ENCODE measurements at regions not wholly inside any gene's neighbourhood (a gene's known extent, or its start where the extent isn't known, plus 50 kb on each side); places are given as distances from the start of the nearest gene placed in this dataset.

DNA sequence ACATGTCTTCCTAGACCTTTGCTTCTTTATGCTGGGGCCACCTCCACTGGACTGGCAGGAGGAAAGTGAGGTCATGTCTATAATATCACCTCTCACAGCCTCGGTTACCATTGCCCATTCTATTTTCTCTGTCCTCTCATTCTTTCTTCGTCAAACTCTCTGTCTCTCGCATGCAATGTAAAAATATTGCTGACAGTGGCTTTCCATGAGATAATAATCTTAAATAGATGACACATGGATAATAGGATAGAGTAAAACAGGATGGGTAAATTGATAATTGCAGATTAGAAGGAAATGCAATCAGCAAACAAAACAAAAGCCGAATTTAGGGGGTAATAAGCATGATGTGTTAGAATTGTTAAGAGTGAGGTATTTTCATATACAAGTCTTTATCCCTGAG, 215.7 kb upstream of the PARD3B start:
- H3K36me3 Mint-ChIP-seq, result no peaks in the 10 kb centered on the region
- no peak overlapping the region for H3K27ac Mint-ChIP-seq
- DNase-seq (ENCODE audit: low spot score in 2 of 2) (no peak), ATAC-seq (ENCODE audit: low read depth) (no peak)
- no peak overlapping the region for H3K4me3 Mint-ChIP-seq
- H3K4me1 Mint-ChIP-seq, result peaks cover 3% of the 10 kb centered on the region
- peaks cover 1% of the 10 kb centered on the region for H3K27me3 Mint-ChIP-seq
- no peaks in the 10 kb centered on the region for H3K9me3 Mint-ChIP-seq

DNA sequence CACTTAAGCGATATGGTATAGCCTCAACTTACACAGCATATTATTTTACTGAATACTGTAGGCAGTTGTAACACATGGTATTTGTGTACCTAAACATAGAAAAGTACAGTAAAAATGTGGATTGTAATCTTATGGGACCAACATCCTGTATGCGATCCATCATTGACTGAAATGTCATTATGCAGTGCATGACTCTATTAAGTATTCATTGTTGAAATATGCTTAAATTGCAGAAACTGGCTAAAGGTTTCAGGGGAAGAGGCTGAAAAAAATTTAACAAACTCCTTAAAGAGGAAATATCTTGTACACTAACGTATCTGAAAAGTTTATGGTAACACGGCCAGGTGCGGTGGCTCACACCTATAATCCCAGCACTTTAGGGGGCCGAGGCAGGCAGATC, 214.1 kb upstream of the PARD3B start:
- no peak for DNase-seq (ENCODE audit: low spot score in 2 of 2)
- Mint-ChIP-seq H3K9me3 (no peaks in the 10 kb centered on the region), H3K27me3 (no peaks in the 10 kb centered on the region), H3K27ac (no peak overlapping the region), H3K4me1 (no peaks in the 10 kb centered on the region), H3K4me3 (no peak overlapping the region), H3K36me3 (no peaks in the 10 kb centered on the region)
- ATAC-seq (ENCODE audit: low read depth), result no peak

DNA sequence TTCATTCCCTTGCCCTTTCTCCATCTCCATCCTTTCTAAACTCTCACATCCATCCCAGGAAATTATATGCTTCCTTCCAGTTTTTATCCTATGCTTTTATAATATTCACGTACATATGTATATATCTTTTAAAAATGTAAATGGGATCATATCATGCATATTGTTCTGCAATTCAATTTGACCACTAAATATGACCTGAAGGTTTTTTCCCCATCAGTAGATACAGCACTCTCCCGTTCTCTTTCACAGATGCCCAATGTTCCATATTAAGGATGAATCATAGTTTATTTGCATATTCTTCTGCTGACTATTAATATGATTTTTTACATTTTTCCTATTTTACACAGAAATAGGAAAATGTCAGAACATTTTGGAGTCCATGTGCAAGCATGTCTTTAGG, 213.3 kb upstream of the PARD3B start:
- ATAC-seq (ENCODE audit: low read depth), result no peak
- Mint-ChIP-seq H3K36me3 (no peaks in the 10 kb centered on the region), H3K9me3 (no peaks in the 10 kb centered on the region), H3K4me1 (no peaks in the 10 kb centered on the region), H3K27ac (no peak overlapping the region), H3K27me3 (no peaks in the 10 kb centered on the region), H3K4me3 (no peak overlapping the region)
- DNase-seq (ENCODE audit: low spot score in 2 of 2), result no peak

DNA sequence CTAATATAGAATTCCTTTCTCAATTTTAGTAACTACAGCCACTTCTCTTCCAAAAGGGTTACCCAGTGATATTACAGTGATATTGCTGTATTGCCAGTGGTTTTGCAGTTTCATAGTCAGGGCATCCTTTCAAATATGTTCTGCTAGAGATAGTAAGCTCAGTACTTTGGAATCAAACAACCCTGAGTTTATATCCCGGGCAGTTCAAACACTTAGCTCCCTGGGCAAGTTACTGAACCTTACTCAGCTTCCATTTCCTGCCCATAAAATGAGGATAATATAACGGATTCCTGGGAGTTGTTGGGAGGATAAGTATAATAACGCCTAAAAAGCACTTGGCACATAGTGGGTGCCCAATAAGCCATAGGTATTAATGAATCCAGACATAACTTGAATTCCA, 212.6 kb upstream of the PARD3B start:
- H3K4me1 Mint-ChIP-seq, result no peaks in the 10 kb centered on the region
- ATAC-seq (ENCODE audit: low read depth) (no peak), DNase-seq (ENCODE audit: low spot score in 2 of 2) (no peak)
- no peak overlapping the region for H3K4me3 Mint-ChIP-seq
- no peaks in the 10 kb centered on the region for H3K9me3 Mint-ChIP-seq
- H3K36me3 Mint-ChIP-seq, result no peaks in the 10 kb centered on the region
- peaks cover 2% of the 10 kb centered on the region for H3K27me3 Mint-ChIP-seq
- H3K27ac Mint-ChIP-seq, result no peak overlapping the region

DNA sequence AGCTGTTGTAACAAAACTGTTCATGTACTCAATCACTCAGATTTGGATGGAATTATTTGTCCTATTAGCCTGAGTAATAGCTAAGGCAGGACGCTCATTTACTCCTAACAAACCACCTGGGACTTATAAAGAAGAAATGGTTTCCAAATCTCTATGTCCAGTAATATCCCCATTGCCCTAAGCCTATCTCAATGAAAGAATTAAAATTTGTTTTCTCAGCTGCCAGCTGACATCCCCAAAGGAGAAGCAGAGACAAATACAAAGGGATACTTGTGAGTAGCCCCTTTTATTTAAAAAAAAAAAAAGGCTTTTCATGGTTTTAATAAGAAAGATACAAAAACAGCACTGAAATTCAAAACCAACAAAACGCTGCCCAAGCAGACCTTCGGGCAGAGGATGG, 211.4 kb upstream of the PARD3B start:
- H3K4me3 Mint-ChIP-seq, result no peak overlapping the region
- H3K36me3 Mint-ChIP-seq, result no peaks in the 10 kb centered on the region
- peaks cover 5% of the 10 kb centered on the region for H3K27me3 Mint-ChIP-seq
- no peak for DNase-seq (ENCODE audit: low spot score in 2 of 2)
- no peaks in the 10 kb centered on the region for H3K4me1 Mint-ChIP-seq
- H3K9me3 Mint-ChIP-seq, result no peaks in the 10 kb centered on the region
- ATAC-seq (ENCODE audit: low read depth), result no peak
- no peak overlapping the region for H3K27ac Mint-ChIP-seq

DNA sequence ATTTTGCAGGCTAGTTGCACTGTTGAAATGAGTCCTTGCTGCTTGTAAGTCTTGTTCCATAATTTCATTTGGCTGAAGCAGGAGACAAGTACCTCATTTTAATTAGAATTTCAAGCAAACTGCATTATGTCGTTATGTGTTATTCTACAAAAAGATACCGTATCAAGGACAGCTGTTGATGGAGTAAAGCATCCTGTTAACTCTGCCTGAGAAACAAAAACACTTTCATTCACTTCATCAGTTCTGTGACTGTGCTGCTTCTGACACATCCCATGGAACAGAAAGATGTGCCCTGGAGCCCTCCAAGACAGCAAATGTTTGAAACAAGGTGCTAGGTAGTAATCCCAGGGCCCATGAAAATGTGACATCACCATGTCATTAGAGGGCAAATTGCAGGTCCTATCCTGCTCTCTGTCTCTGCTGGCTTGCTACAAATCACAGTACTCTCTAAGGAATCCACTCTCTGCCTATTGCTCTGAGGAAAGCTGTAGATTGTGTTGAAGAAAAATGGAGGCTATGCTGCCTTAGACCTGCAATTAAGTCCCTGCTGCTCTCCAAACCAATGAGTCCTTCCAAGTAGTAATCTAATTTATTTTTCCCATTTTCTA, 209.7 kb upstream of the PARD3B start:
- H3K36me3 Mint-ChIP-seq, result no peaks in the 10 kb centered on the region
- ATAC-seq (ENCODE audit: low read depth), result no peak

DNA sequence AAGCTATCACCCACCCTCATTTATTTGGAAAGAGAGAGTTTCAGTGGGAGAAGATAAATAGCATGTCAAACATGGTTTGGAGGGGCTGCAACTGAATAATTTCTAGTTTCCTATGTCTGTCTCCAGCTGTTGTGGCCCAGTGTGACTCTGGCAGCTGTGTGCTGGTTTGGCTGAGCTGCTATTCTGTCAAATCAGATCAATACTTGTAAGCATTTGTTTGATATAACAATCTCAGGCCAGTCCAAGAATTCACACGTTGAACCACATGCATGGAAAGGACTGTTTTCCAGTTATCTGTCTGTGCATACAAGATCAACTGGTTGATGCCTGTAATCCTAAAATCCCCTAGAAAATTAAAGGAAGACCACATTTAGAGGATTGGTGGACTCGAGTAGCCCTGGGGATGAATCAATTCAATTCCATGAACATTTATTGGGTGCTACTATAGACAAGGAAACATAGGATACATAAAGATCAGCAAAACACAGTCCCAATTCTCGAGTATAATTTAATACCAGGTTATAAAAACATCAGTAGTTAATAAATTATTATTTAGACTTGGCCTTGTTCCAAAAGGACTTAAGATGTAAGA, 209.0 kb upstream of the PARD3B start:
- no peak for DNase-seq (ENCODE audit: low spot score in 2 of 2)
- Mint-ChIP-seq H3K27ac (no peak overlapping the region), H3K4me1 (no peaks in the 10 kb centered on the region), H3K36me3 (no peaks in the 10 kb centered on the region), H3K27me3 (peaks cover 5% of the 10 kb centered on the region), H3K4me3 (no peak overlapping the region), H3K9me3 (no peaks in the 10 kb centered on the region)
- ATAC-seq (ENCODE audit: low read depth), result no peak

More for the DNA sequence above, 209.7 kb upstream of the PARD3B start:
- DNase-seq (ENCODE audit: low spot score in 2 of 2), result no peak
- no peaks in the 10 kb centered on the region for H3K9me3 Mint-ChIP-seq
- H3K27me3 Mint-ChIP-seq, result peaks cover 5% of the 10 kb centered on the region
- no peaks in the 10 kb centered on the region for H3K4me1 Mint-ChIP-seq
- no peak overlapping the region for H3K4me3 Mint-ChIP-seq
- H3K27ac Mint-ChIP-seq, result no peak overlapping the region

DNA sequence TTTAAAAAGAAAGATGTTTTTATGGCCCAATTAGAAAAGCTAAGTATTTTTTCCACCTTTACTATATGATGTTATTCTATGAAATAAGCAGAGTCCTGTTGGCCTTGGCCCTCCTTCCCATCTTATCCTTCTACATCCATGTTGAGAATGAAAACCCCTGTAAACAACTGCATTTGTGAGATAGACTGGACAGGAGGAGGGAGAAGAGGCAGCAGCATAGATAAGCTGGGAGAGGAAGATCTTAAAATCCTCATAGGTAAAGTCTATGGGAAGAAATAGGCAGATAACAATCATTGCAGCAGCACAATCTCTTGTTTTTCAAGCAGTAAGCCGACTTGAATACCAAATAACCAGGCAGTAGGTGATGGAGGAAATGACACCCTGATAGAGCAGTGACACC, 207.6 kb upstream of the PARD3B start:
- H3K27ac Mint-ChIP-seq, result no peak overlapping the region
- H3K4me1 Mint-ChIP-seq, result no peaks in the 10 kb centered on the region
- no peak overlapping the region for H3K4me3 Mint-ChIP-seq
- ATAC-seq (ENCODE audit: low read depth) (no peak), DNase-seq (ENCODE audit: low spot score in 2 of 2) (no peak)
- H3K36me3 Mint-ChIP-seq, result no peaks in the 10 kb centered on the region
- H3K27me3 Mint-ChIP-seq, result peaks cover 5% of the 10 kb centered on the region
- no peaks in the 10 kb centered on the region for H3K9me3 Mint-ChIP-seq

DNA sequence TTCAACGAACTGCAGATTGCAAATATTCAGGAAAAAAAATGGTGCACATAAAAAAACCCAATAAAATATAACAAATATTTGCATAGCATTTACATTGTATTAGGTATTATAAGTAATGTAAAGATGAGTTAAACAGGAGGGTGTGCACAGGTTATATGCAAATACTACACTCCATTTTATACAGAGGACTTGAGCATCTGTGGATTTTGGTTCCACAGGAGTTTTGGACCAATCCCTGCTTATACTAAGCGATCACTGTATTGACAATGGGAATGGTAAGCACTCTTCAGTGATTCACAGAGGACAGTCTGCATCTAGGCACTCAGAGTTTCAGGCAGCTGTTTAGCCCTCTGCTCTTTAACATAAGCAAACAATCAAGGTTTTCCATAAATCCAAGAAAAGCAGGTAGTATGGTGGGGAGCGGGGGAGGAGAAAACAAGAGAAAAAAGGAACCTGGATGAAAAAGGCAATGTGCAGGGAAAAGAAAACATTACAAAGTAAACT, 206.0 kb upstream of the PARD3B start:
- H3K27me3 Mint-ChIP-seq, result peaks cover 5% of the 10 kb centered on the region
- no peaks in the 10 kb centered on the region for H3K4me1 Mint-ChIP-seq
- DNase-seq (ENCODE audit: low spot score in 2 of 2), result no peak
- no peak for ATAC-seq (ENCODE audit: low read depth)
- H3K4me3 Mint-ChIP-seq, result no peak overlapping the region
- no peaks in the 10 kb centered on the region for H3K36me3 Mint-ChIP-seq
- H3K27ac Mint-ChIP-seq, result no peak overlapping the region
- H3K9me3 Mint-ChIP-seq, result no peaks in the 10 kb centered on the region

DNA sequence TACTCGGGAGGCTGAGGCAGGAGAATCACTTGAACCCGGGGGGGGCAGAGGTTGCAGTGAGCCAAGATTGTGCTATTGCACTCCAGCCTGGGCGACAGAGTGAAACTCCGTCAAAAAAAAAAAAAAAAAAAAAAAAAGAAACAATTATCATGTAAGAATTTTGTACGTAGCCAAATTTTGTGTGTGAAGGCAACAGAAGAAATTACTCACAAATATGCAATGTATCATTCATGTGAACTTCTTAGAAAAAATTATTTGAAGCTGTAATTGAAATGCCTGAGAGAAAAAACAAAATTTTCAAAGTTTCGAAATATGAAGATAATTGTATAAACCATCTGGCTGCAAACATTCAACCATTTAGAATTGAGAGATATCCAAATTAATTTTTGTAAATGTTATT, 204.8 kb upstream of the PARD3B start:
- H3K27me3 Mint-ChIP-seq, result peaks cover 5% of the 10 kb centered on the region
- no peaks in the 10 kb centered on the region for H3K9me3 Mint-ChIP-seq
- no peak overlapping the region for H3K4me3 Mint-ChIP-seq
- ATAC-seq (ENCODE audit: low read depth) (no peak), DNase-seq (ENCODE audit: low spot score in 2 of 2) (no peak)
- H3K36me3 Mint-ChIP-seq, result no peaks in the 10 kb centered on the region
- no peaks in the 10 kb centered on the region for H3K4me1 Mint-ChIP-seq
- H3K27ac Mint-ChIP-seq, result no peak overlapping the region

DNA sequence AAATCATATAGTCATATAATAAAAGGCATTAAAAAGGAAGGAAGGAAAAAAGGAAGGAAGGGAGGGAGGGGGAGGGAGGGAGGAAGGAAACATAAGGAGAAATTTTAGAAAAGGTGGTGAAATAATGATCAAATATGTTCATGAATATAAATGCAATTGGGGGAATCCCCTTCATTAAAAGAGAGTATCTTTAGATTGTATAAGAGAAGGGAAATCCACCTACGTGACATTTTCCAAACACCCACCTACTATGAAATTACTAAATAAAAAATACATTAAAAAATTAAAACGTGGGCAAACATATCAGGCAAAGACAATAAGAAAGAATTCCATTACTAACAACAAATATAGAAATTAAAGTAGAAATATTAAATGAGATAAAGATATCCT, 203.4 kb upstream of the PARD3B start:
- Mint-ChIP-seq H3K4me3 (no peak overlapping the region), H3K27ac (no peak overlapping the region), H3K9me3 (peaks cover 1% of the 10 kb centered on the region), H3K27me3 (peaks cover 5% of the 10 kb centered on the region), H3K4me1 (no peaks in the 10 kb centered on the region), H3K36me3 (no peaks in the 10 kb centered on the region)
- DNase-seq (ENCODE audit: low spot score in 2 of 2), result no peak
- no peak for ATAC-seq (ENCODE audit: low read depth)

DNA sequence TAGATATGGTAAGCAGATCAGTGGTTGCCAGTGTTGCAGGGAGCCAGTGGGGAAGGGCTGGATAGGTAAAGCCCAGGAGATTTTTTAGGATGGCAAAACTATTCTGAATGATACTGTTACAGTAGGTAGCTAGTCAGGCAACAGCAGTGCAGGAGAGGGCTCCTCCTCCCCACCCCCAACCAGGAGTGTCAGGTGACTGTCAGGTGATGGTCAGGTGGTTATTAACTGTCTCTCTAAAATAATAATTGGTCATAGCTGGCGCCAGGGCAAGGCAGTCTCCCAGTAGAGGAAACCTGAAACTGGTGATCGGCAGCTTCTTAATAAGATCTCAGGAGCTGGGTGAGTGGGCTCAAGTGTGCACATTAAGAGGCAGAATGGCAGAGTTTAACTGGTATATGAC, 201.6 kb upstream of the PARD3B start:
- H3K9me3 Mint-ChIP-seq, result peaks cover 1% of the 10 kb centered on the region
- no peaks in the 10 kb centered on the region for H3K4me1 Mint-ChIP-seq
- no peaks in the 10 kb centered on the region for H3K27me3 Mint-ChIP-seq
- ATAC-seq (ENCODE audit: low read depth) (no peak), DNase-seq (ENCODE audit: low spot score in 2 of 2) (no peak)
- H3K36me3 Mint-ChIP-seq, result no peaks in the 10 kb centered on the region
- no peak overlapping the region for H3K4me3 Mint-ChIP-seq
- no peak overlapping the region for H3K27ac Mint-ChIP-seq

DNA sequence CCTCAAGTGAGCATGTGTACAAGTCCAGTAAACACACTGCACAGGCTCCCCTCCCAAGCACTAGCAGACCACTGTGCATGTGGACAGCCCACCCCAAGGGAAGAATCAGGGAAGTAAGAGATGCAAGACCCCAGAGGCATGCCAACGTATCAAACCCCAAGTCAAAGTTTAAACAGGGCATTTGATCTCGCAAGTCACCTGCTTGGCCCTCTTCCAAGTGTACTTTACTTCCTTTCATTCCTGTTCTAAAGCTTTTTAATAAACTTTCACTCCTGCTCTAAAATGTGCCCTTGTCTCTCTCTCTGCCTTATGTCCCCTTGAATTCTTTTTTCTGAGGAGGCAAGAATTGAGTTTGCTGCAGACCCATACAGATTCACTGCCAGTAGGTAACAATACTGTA, 201.2 kb upstream of the PARD3B start:
- Mint-ChIP-seq H3K27ac (no peak overlapping the region), H3K9me3 (peaks cover 1% of the 10 kb centered on the region), H3K4me1 (no peaks in the 10 kb centered on the region), H3K27me3 (no peaks in the 10 kb centered on the region), H3K4me3 (no peak overlapping the region), H3K36me3 (no peaks in the 10 kb centered on the region)
- DNase-seq (ENCODE audit: low spot score in 2 of 2), result no peak
- no peak for ATAC-seq (ENCODE audit: low read depth)

DNA sequence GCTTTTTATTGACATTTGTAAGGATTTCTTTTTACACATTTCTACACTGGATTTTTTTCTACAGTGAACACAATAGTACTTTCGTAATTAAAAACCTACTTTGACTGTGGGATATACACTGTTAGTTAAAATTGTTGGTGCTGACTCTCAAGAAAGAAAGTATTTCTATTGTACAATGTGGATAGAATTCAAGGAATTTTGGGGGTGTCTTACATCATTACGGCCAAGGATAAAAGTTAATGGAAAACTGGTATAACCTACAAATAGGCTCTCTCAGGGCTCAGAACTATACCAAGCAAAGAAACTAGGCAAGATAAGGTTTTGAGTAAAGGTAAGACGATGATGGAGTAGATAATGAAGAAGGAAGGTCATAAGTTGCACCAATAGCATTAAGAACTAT, 198.4 kb upstream of the PARD3B start:
- ATAC-seq (ENCODE audit: low read depth) (no peak), DNase-seq (ENCODE audit: low spot score in 2 of 2) (no peak)
- Mint-ChIP-seq H3K4me3 (no peak overlapping the region), H3K27me3 (no peaks in the 10 kb centered on the region), H3K9me3 (peaks cover 1% of the 10 kb centered on the region), H3K36me3 (no peaks in the 10 kb centered on the region), H3K27ac (no peak overlapping the region), H3K4me1 (no peaks in the 10 kb centered on the region)

DNA sequence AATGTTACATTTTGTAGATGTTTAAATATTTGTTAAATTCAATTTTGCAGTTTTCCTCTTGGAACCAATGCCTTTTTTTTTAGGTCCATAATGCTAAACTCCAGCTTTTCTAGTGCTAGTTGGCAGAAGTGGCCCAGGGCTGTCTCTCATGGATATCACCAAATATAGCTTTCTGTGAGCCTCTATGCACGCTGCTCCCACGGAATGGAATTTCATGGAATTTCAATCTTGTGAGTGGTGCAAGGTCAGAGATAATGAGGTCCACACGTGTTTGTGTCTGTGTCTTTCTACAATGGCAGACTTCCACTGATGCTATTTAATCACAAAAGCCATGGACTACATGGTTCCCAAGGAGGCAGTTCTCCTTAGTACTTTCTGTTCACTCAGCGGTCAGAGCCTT, 191.5 kb upstream of the PARD3B start:
- DNase-seq (ENCODE audit: low spot score in 2 of 2) (no peak), ATAC-seq (ENCODE audit: low read depth) (no peak)
- H3K9me3 Mint-ChIP-seq, result no peaks in the 10 kb centered on the region

More for the DNA sequence above, 191.5 kb upstream of the PARD3B start:
- H3K4me3 Mint-ChIP-seq, result no peak overlapping the region
- no peaks in the 10 kb centered on the region for H3K4me1 Mint-ChIP-seq
- no peaks in the 10 kb centered on the region for H3K36me3 Mint-ChIP-seq
- peaks cover 3% of the 10 kb centered on the region for H3K27me3 Mint-ChIP-seq
- H3K27ac Mint-ChIP-seq, result no peak overlapping the region
